T-cell (primary cell): ENCODE measurements at regions not wholly inside any gene's neighbourhood (a gene's known extent, or its start where the extent isn't known, plus 50 kb on each side); places are given as distances from the start of the nearest gene placed in this dataset.
"Not testable (repeated sequence)": the region's sequence is repeated elsewhere in the genome, so short reads cannot be mapped to it uniquely, and the experiment has no call there.

ENCODE experiments used
- ATAC-seq, 4 experiments: fragments of 200-7000 bp in 3 of 4; fragments of 150-1000 bp in 1 of 4; cut with Tn5 transposase; replicated peaks in 1 of 4; 1 replicate in 3 of 4; 2 replicates in 1 of 4; pipeline ENCODE4 v1.10.0; 2021; ENCODE audit warnings: moderate library complexity in 3 of 4, mild to moderate bottlenecking in 2 of 4, moderate number of reproducible peaks in 1 of 4
- CTCF ChIA-PET, 2 donors: fragments of 300-600 bp; sonication (Branson Sonifier 250); formaldehyde crosslinking; loops; one replicate each; lab custom pipeline; 2022; ENCODE audit warnings: antibody characterized with exemption in 2 of 2; lab: Charles Lee
- POLR2A ChIA-PET, 2 donors: fragments of 300-600 bp; sonication (Branson Sonifier 250); formaldehyde crosslinking; loops; one replicate each; lab custom pipeline; 2022; ENCODE audit warnings: antibody characterized with exemption in 2 of 2; lab: Charles Lee
- DNase-seq, 35 experiments: peaks; one replicate each; pipeline versions ENCODE4 v3.0.0 to v3.0.0-alpha.2; 2013 to 2023
- H3K27ac ChIP-seq: one replicate; pipeline ENCODE4 v1.5.1; 2013; ENCODE audit warnings: low read length
- H3K27me3 ChIP-seq, 2 experiments: replicated peaks in 1 of 2; 1 replicate in 1 of 2; 2 replicates in 1 of 2; pipeline versions ENCODE4 v1.6.1 to v1.7.0; 2013; ENCODE audit warnings: low read length in 1 of 2, mixed read lengths in 1 of 2; ENCODE audit not compliant: control insufficient read depth in 2 of 2, insufficient read depth in 2 of 2; ENCODE audit errors: extremely low read depth in 1 of 2
- H3K36me3 ChIP-seq, 2 donors: 1 replicate in 1 of 2; 2 replicates in 1 of 2; pipeline versions ENCODE4 v1.6.1 to v1.7.0; 2013; ENCODE audit warnings: low read length in 1 of 2; ENCODE audit not compliant: control insufficient read depth in 2 of 2, insufficient read depth in 1 of 2; ENCODE audit errors: extremely low read depth in 1 of 2
- H3K4me1 ChIP-seq, 2 experiments: 1 replicate in 1 of 2; 2 replicates in 1 of 2; pipeline versions ENCODE4 v1.6.1 to v1.7.0; 2013; ENCODE audit warnings: low read length in 2 of 2, mixed read lengths in 1 of 2; ENCODE audit not compliant: insufficient read depth in 2 of 2, control insufficient read depth in 1 of 2; ENCODE audit errors: extremely low read depth in 1 of 2
- H3K4me3 ChIP-seq, 2 donors: 1 replicate in 1 of 2; 2 replicates in 1 of 2; pipeline versions ENCODE4 v1.5.1 to v1.7.0; 2013; ENCODE audit warnings: mild to moderate bottlenecking in 2 of 2, low read length in 1 of 2, moderate library complexity in 1 of 2; ENCODE audit not compliant: control insufficient read depth in 1 of 2; ENCODE audit errors: extremely low read depth in 1 of 2
- H3K9me3 ChIP-seq: 2 replicates; pipeline ENCODE4 v1.7.0; 2013
- H3K27ac Mint-ChIP-seq, 2 donors: one replicate each; pipeline ENCODE4 v1.8.0; 2020 to 2021; ENCODE audit warnings: mild to moderate bottlenecking in 2 of 2, mixed read lengths in 2 of 2
- H3K27me3 Mint-ChIP-seq, 2 donors: one replicate each; pipeline ENCODE4 v1.8.0; 2021 to 2022; ENCODE audit warnings: mixed read lengths in 2 of 2
- H3K36me3 Mint-ChIP-seq: one replicate; pipeline ENCODE4 v1.8.0; 2021; ENCODE audit warnings: mixed read lengths
- H3K4me1 Mint-ChIP-seq, 3 donors: one replicate each; pipeline ENCODE4 v1.8.0; 2020 to 2022; ENCODE audit warnings: mixed read lengths in 3 of 3, mild to moderate bottlenecking in 1 of 3
- H3K4me3 Mint-ChIP-seq, 3 donors: one replicate each; pipeline ENCODE4 v1.8.0; 2020 to 2022; ENCODE audit warnings: mild to moderate bottlenecking in 3 of 3, mixed read lengths in 3 of 3, moderate library complexity in 3 of 3
- H3K9me3 Mint-ChIP-seq, 3 donors: one replicate each; pipeline ENCODE4 v1.8.0; 2020 to 2022; ENCODE audit warnings: mixed read lengths in 3 of 3
- WGBS: methylation state at CpG from one replicate; pipeline ENCODE4 v1.1.5; 2013; ENCODE audit warnings: missing lambda C conversion rate; ENCODE audit not compliant: insufficient coverage; 5-methylcytosine and 5-hydroxymethylcytosine counted together

- Histone ChIP-seq H3K9me3 (no peaks in the 10 kb centered on the region), H3K36me3 (no peaks in the 10 kb centered on the region), H3K27me3 (peaks cover 0 to 8% of the 10 kb centered on the region in 2 experiments), H3K27ac (no peak overlapping the region), H3K4me1 (peaks cover 0 to 3% of the 10 kb centered on the region in 2 experiments), H3K4me3 (no peak overlapping the region)
- no peak for DNase-seq
- CTCF ChIA-PET = no interaction called here
- ATAC-seq = peak in 1 of 4 experiments; percentile 32
- H3K4me1 Mint-ChIP-seq = peaks cover 0 to 2% (median 0%) of the 10 kb centered on the region in 3 donors
- peaks cover 3 to 6% of the 10 kb centered on the region in 2 donors for H3K27me3 Mint-ChIP-seq
- no peak overlapping the region for H3K27ac Mint-ChIP-seq
- POLR2A ChIA-PET = no interaction called here
- WGBS = 75% methylated on average over 38 of the region's 38 CpGs
- no peaks in the 10 kb centered on the region for H3K36me3 Mint-ChIP-seq
- peaks cover 13 to 15% (median 15%) of the 10 kb centered on the region in 3 donors for H3K9me3 Mint-ChIP-seq
- no peak overlapping the region for H3K4me3 Mint-ChIP-seq
Observed at GRCh38 chr20:30815577-30816181, 441.8 kb upstream of the DEFB115 start.

- CTCF ChIA-PET = no interaction called here
- H3K27ac Mint-ChIP-seq = no peak overlapping the region
- no peak overlapping the region for H3K27ac ChIP-seq
- peaks cover 3 to 6% of the 10 kb centered on the region in 2 donors for H3K27me3 Mint-ChIP-seq
- peaks cover 0 to 3% of the 10 kb centered on the region in 2 experiments for H3K4me1 ChIP-seq
- peaks cover 13 to 15% (median 15%) of the 10 kb centered on the region in 3 donors for H3K9me3 Mint-ChIP-seq
- H3K36me3 Mint-ChIP-seq = no peaks in the 10 kb centered on the region
- H3K4me3 Mint-ChIP-seq = no peak overlapping the region
- no peak for DNase-seq
- POLR2A ChIA-PET = no interaction called here
- peak in 1 of 4 experiments; percentile 15 for ATAC-seq
- peaks cover 0 to 8% of the 10 kb centered on the region in 2 experiments for H3K27me3 ChIP-seq
- H3K9me3 ChIP-seq = no peaks in the 10 kb centered on the region
- peaks cover 0 to 2% (median 0%) of the 10 kb centered on the region in 3 donors for H3K4me1 Mint-ChIP-seq
- 76% methylated on average over 38 of the region's 44 CpGs for WGBS
- no peaks in the 10 kb centered on the region for H3K36me3 ChIP-seq
- H3K4me3 ChIP-seq = no peak overlapping the region
Observed at GRCh38 chr20:30816182-30816645, 441.2 kb upstream of the DEFB115 start.

DNA sequence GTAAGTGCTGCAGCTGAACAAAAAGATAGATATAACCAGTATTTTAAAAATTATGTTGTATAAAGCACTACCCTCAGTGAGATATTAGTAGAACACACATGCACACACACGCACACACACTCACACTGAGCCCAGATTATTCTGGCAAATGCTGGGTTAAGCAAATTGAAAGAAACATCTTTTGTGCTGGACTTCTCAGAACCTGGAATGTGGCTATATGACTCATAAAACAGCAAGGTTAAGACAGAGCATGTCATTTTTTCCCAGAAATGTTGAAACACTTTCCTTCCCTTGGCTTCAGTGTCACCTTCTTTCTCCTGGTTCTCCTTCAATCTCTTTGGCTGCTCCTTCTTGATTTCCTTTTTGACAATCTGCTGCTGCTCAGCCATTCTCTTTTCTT is 435.8 kb upstream of the DEFB115 start:
- DNase-seq, H3K27me3 Mint-ChIP-seq, H3K27ac Mint-ChIP-seq, H3K4me3 ChIP-seq, H3K36me3 Mint-ChIP-seq, CTCF ChIA-PET, H3K36me3 ChIP-seq, H3K4me1 ChIP-seq, ATAC-seq, H3K27ac ChIP-seq, H3K9me3 Mint-ChIP-seq, H3K27me3 ChIP-seq, H3K4me3 Mint-ChIP-seq, H3K9me3 ChIP-seq, POLR2A ChIA-PET, H3K4me1 Mint-ChIP-seq: not testable (repeated sequence)
- WGBS = no CpG with 5 or more reads among the region's 1 CpG

- CTCF ChIA-PET = not testable (repeated sequence)
Observed at GRCh38 chr20:30824666-30825065, 432.8 kb upstream of the DEFB115 start.

DNA sequence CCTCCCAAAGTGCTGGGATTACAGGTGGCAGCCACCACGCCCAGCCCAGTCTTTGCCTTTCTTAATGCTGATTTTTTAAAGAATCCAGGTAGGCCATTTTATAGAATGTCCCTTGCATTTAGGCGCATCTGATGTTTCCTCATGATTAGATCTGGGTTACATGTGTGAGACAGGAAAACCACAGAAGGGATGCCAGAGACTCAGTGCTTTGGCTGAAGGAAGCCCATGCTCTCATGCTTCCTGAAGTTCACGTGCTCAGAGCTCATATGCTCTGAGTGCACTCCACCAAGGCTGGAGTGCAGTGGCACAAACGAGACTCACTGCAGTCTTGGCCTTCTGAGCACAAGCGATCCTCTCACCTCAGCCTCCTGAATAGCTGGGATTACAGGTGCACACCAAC is 411.5 kb upstream of the DEFB115 start:
- H3K27me3 Mint-ChIP-seq, H3K4me3 ChIP-seq, H3K27me3 ChIP-seq, DNase-seq, POLR2A ChIA-PET, H3K9me3 ChIP-seq, H3K36me3 ChIP-seq, H3K36me3 Mint-ChIP-seq, H3K27ac ChIP-seq, H3K4me1 ChIP-seq, CTCF ChIA-PET, H3K27ac Mint-ChIP-seq, H3K4me1 Mint-ChIP-seq, H3K4me3 Mint-ChIP-seq: not testable (repeated sequence)
- H3K9me3 Mint-ChIP-seq = peaks cover 6 to 22% (median 14%) of the 10 kb centered on the region in 3 donors
- ATAC-seq = peak in 1 of 4 experiments; percentile 35
- 34% methylated on average over 3 of the region's 5 CpGs for WGBS

More at GRCh38 chr20:30824666-30825065, 432.8 kb upstream of the DEFB115 start:
- ATAC-seq, H3K27ac ChIP-seq, H3K27me3 Mint-ChIP-seq, H3K4me3 Mint-ChIP-seq, DNase-seq, H3K27ac Mint-ChIP-seq, H3K4me1 Mint-ChIP-seq, H3K4me3 ChIP-seq, H3K36me3 Mint-ChIP-seq, H3K27me3 ChIP-seq, H3K4me1 ChIP-seq, POLR2A ChIA-PET, H3K9me3 ChIP-seq, H3K36me3 ChIP-seq: not testable (repeated sequence)
- peaks cover 11 to 16% (median 12%) of the 10 kb centered on the region in 3 donors for H3K9me3 Mint-ChIP-seq
- WGBS = 81% methylated on average over 5 of the region's 7 CpGs

DNA sequence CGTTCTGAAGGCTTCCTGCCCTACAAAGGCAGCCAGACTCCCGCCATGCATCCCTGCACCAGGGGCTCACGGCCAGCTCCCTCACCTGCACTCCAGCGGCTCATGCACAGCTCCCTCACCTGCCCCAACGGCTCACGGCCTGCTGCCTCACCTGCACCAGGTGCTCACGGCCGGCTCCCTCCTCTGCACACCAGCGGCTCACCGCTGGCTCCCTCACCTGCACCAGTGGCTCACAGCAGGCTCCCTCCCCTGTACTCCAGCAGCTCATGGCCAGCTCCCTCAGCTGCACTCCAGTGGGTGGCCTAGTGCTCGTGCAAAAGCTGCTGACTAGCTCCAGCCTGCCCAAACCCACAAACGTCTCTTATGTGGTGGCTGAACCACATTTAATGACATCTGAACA is 389.2 kb upstream of the DEFB115 start:
- H3K27ac ChIP-seq, POLR2A ChIA-PET, ATAC-seq, DNase-seq, H3K4me1 Mint-ChIP-seq, H3K27ac Mint-ChIP-seq, H3K27me3 ChIP-seq, H3K27me3 Mint-ChIP-seq, H3K4me3 Mint-ChIP-seq, CTCF ChIA-PET, H3K4me1 ChIP-seq, H3K4me3 ChIP-seq, H3K36me3 ChIP-seq, H3K36me3 Mint-ChIP-seq, H3K9me3 ChIP-seq: not testable (repeated sequence)
- peaks cover 23 to 29% (median 26%) of the 10 kb centered on the region in 3 donors for H3K9me3 Mint-ChIP-seq
- WGBS = 76% methylated on average over 10 of the region's 12 CpGs
